ENCODE measurements at regions not wholly inside any gene's neighbourhood (a gene's known extent, or its start where the extent isn't known, plus 50 kb on each side); places are given as distances from the start of the nearest gene placed in this dataset.

DNA sequence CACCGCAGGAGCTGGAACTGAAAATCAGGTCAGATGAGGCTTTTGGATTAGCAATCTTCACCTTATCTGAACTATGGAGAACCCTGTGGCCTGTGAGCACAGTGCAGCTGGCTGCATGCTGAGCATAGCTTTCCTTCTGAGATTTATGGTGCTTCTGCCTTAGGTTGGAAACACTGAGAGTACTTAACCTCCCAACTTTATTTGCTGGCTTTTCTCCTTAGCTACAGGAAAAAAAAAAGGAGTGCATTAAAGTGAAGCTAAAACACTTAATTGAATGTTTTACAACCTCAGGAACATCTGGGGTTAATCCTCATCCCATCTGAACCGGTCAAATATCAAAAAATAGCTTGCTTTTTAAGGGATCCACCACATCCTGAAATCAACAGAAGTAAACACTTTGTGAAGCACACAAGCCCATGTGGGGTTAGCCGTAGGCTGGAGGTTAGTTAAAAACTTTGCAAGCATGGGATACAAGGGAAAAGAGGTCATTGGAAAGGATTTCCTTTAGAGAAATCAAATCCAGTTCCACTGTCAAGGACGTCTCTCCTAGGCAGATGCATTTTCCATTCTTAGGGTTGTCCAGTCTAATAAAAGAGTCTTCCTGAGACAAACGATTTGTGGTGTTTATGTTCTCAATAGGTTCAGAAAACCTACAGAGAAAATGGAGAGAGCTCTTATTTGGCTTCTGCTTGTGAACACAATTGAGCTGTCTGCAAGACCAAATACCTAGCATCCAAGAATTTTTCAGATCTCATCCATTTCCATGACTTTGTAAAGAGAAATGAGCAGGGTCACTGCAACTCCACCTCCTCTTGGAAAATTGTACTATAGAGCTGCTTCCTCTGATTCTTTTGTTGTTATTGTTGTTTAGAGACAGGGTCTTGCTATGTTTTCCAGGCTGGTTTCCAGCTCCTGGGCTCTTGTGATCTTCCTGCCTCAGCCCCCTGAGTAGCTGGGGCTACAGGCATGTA is 470.4 kb upstream of the IGFBP3 start:
- DNase-seq = no peak

- no peak for DNase-seq
Measured at GRCh38 chr7:46390042-46390441, 469.0 kb upstream of the IGFBP3 start.

GRCh38 chr7:46389146-46389545 is 468.1 kb upstream of the IGFBP3 start:
- no peak for DNase-seq

DNA sequence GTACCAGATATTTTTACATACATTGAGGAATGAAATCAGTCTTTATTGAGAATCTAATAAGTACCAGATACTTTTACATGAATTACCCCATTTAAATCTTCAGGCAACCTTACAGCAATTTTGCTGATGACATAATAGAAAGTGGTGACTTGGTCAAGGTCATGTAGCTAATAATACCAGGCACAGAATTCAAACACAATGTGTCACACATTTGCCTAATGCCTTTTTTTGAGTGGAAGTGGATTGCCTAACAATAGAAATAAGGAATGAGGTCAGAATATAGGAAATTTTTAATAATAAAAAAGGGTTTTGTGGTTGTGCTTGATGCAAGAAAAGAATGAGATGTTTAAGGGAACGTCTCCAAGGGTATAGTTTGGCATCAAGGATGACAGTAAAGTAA is 466.6 kb upstream of the IGFBP3 start:
- no peak for DNase-seq

- DNase-seq = no peak
Measured at GRCh38 chr7:46386428-46387399, 465.6 kb upstream of the IGFBP3 start.

GRCh38 chr7:46385662-46386309 is 464.7 kb upstream of the IGFBP3 start:
- no peak for DNase-seq

- no peak for DNase-seq
Measured at GRCh38 chr7:46383605-46384004, 462.5 kb upstream of the IGFBP3 start.

GRCh38 chr7:46369933-46370654 is 449.0 kb upstream of the IGFBP3 start:
- no peak for DNase-seq

DNA sequence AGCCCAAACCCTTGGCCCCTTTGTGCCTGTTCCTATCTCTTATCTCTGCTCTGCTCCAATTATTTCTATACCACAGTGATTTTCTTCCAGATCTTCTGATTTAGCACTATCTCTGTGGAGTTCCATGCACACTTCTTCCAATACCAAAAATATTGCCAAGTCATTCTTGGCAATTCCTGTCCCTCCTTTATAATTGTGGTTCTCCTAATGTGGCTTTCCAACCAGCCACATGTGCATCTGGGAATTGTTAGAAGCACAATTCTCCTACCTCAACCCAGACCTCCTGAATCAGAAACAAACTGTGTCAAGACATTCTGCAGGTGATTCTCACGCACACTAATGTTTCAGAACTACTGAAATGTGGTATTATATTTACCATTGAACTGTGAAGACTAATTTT is 447.8 kb upstream of the IGFBP3 start:
- no peak for DNase-seq

GRCh38 chr7:46366526-46366925 is 445.5 kb upstream of the IGFBP3 start:
- DNase-seq = no peak

DNA sequence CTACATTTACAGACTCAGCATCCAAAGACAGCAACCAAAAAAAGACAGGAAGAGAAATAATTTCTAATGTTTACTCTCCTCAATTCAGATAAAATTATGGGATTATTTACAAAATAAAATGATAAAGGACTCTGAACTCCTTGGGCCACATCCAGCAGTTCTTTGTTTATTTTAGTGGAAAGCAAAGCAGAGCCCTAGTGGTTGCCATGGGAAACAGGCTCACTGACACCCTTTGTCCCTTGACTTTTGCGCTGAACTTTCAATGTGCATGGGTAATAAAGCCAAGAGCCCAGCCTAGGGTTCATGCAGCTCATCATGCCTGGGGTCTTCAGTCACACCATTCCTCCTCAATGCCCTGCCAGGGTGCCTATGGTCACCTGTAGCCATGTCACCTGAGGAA is 442.6 kb upstream of the IGFBP3 start:
- DNase-seq = no peak

- DNase-seq = no peak
Measured at GRCh38 chr7:46360811-46361210, 439.7 kb upstream of the IGFBP3 start.

DNA sequence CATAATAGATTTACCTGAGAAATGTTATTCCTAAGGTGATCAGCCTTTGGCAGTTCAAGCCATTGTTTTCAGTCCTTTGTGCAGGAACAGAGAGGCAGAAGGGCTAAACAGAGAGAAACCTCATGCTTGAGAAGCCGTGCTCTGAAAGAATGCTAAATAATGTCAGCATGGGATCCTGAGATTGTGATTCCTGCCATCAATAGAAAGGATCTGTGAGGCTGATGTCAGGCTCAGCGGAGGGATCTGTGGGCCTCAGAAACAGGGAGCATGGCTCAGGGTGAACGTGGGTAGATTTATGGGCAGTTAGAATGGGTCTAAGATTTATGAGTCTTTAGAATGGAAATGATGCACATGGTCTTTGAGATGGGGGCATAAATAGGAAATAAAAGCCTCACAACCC is 439.2 kb upstream of the IGFBP3 start:
- no peak for DNase-seq

GRCh38 chr7:46357851-46358250 is 436.8 kb upstream of the IGFBP3 start:
- no peak for DNase-seq

DNA sequence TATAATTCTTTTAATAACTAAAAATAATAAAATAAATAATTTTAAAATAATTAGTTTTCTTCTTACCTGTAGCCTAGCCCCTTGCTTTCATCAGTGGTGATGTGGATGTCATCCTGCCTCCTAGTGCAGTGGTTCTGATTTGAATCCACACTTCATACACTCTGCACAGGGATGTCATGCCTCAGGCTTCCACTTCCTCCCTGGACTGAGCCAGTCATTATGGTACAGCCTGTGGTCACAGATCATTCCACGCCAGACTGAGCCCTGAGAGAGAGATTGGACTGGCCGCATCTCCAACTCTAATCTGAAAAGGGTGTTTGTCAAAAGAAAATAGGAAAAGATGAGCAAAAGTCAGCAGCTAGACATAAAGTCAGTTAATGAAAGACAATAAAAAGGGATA is 436.2 kb upstream of the IGFBP3 start:
- no peak for DNase-seq

GRCh38 chr7:46356371-46356770 is 435.3 kb upstream of the IGFBP3 start:
- no peak for DNase-seq

- DNase-seq = no peak
Measured at GRCh38 chr7:46355331-46355730, 434.3 kb upstream of the IGFBP3 start.

DNA sequence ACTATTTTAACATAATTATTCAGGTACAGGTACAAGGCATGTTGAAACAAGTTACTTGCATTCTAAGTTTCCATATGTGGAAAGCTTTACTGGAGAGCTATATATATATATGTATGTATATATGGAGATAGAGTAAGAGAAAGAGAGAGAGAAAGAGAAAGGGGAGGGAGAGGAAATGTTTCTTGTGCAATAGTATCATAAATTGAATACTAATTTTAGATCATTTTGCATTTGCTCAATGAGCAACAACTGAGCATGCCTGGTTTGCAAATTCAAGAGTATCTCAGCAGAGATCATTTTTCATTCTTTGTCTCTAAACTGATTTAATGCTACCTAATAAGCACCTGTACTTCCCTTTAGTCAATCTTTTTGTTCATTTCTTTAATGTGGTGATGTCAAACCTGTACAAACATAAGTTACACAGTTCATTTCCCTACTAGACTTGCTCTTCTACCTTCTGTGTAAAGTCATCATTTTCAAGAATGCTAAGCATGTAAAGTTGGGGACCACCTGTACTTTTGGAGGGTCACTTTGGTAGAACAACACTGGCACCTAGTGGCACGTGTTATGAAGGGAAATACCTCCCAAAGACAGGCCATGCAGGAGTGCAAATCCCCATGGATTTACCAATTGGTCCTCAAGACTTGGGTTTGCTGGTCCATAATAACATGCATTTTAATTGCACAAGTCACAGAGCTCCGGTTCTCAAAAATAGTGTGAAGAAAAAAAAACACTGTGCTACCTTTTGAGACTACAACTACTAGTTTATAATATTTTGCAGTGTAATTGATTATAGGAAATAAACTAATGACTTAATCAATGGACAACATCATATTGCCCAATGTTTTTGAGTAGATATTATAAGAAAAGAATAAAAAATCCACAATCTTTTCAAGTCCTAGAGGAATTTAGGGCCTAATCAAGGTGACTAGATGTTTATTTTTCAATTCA is 431.2 kb upstream of the IGFBP3 start:
- no peak for DNase-seq

- DNase-seq = no peak
Measured at GRCh38 chr7:46349490-46349889, 428.4 kb upstream of the IGFBP3 start.

- DNase-seq = no peak
Measured at GRCh38 chr7:46344533-46344932, 423.5 kb upstream of the IGFBP3 start.

GRCh38 chr7:46343802-46344201 is 422.7 kb upstream of the IGFBP3 start:
- DNase-seq = no peak

Measured in KG1 (cell line).